GM12891 (cell line): ENCODE measurements at regions not wholly inside any gene's neighbourhood (a gene's known extent, or its start where the extent isn't known, plus 50 kb on each side); places are given as distances from the start of the nearest gene placed in this dataset.

ENCODE experiments used
- POLR2A ChIP-seq: IDR thresholded peaks from 2 replicates; pipeline ENCODE4 v1.6.1; 2011; ENCODE audit warnings: low read depth, low read length, control low read depth
- POLR2AphosphoS5 ChIP-seq: IDR thresholded peaks from 2 replicates; pipeline ENCODE4 v1.6.1; 2011; ENCODE audit warnings: low read depth, low read length, control low read depth
- SPI1 ChIP-seq: IDR thresholded peaks from 2 replicates; pipeline ENCODE4 v1.6.1; 2011; ENCODE audit warnings: low read depth, low read length, control low read depth
- TAF1 ChIP-seq: IDR thresholded peaks from 2 replicates; pipeline ENCODE4 v1.6.1; 2011; ENCODE audit warnings: low read depth, low read length, control low read depth

DNA sequence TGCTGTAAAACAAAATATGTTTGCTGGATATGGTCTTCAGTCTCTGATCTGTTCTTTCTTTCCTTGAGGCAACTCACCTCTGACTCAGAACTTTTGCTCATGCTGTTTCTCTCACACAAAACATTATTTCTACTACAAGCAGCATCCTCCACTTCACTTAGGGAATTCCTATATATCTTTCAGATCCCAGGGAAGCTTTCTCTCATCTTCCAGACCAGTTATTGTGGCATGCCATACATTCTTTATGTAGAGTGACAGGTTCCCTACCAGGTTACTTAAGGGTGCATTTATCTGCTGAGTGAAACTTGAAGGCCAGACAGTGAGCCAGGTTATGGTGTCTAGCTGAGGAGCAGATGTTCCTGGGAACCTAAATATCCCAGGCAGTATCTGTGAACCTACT is 1226.0 kb downstream of the CDH8 start:
- TF ChIP-seq POLR2AphosphoS5: no peak
- TF ChIP-seq TAF1: no peak
- TF ChIP-seq POLR2A: no peak
- TF ChIP-seq SPI1: no peak
